ENCODE measurements at regions not wholly inside any gene's neighbourhood (a gene's known extent, or its start where the extent isn't known, plus 50 kb on each side); places are given as distances from the start of the nearest gene placed in this dataset.

DNA sequence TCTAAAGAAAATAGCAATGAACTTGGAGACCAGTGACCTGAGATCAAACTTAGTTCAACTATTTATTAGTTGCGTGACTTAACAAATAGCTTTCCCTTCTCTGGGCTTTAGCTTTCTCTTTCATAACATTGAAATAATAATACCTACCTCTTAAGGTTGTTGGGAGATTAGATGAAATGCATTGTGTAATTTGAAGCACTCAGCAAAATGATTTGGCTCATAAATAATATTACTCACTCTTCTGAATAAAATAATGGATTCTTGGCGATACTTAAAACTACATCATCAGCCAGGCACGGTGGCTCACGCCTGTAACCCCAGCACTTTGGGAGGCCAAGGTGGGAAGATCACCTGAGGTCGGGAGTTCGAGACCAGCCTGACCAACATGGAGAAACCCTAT lies 556.2 kb upstream of the JARID2 start:
- H3K36me3 ChIP-seq: no peaks in the 10 kb centered on the region
- no peaks in the 10 kb centered on the region for H3K27me3 ChIP-seq (ENCODE audit: low read depth)
- H3K4me1 ChIP-seq: no peaks in the 10 kb centered on the region
- no peak overlapping the region for H3K4me3 ChIP-seq
- intact Hi-C loops (cut with micrococcal nuclease): no loop called here
- no peak for DNase-seq
- no peak overlapping the region for H3K27ac ChIP-seq (replicated peaks)
- no peak for TF ChIP-seq CTCF (IDR thresholded peaks at IDR 0.05; ENCODE audit: borderline replicate concordance)
- H3K9me3 ChIP-seq (replicated peaks): no peaks in the 10 kb centered on the region

- no peak overlapping the region for H3K4me3 ChIP-seq
- peaks cover 2% of the 10 kb centered on the region for H3K4me1 ChIP-seq
- H3K27me3 ChIP-seq (ENCODE audit: low read depth): no peaks in the 10 kb centered on the region
- H3K27ac ChIP-seq (replicated peaks): no peak overlapping the region
- no peaks in the 10 kb centered on the region for H3K9me3 ChIP-seq (replicated peaks)
- intact Hi-C loops (cut with micrococcal nuclease): no loop called here
- no peaks in the 10 kb centered on the region for H3K36me3 ChIP-seq
- DNase-seq: no peak
- no peak for TF ChIP-seq CTCF (IDR thresholded peaks at IDR 0.05; ENCODE audit: borderline replicate concordance)
Measured at GRCh38 chr6:14690120-14691056, 555.5 kb upstream of the JARID2 start.

DNA sequence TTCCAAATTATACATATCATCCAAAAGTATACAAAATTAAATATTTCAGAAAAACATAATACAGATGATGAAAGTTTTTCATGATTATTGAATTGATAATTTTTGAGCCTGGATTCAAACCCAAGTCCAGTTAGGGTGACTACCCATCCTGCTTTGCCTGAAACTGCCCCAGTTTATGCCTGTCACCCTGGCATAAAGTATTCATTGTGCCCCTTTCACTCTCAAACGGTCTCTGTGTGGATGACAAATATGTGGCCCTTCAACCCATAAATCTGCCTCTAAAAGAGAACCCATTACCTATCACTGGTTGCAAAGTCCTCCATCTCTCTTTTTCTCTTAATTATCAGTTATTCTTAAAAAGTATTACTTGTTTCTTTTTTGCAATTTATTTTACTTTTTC lies 553.7 kb upstream of the JARID2 start:
- Histone ChIP-seq H3K4me1 (peaks cover 2% of the 10 kb centered on the region), H3K9me3 (replicated peaks) (no peaks in the 10 kb centered on the region), H3K36me3 (no peaks in the 10 kb centered on the region), H3K27ac (replicated peaks) (no peak overlapping the region), H3K4me3 (no peak overlapping the region), H3K27me3 (ENCODE audit: low read depth) (no peaks in the 10 kb centered on the region)
- intact Hi-C loops (cut with micrococcal nuclease): no loop called here
- DNase-seq: no peak
- no peak for TF ChIP-seq CTCF (IDR thresholded peaks at IDR 0.05; ENCODE audit: borderline replicate concordance)

- Histone ChIP-seq H3K27me3 (ENCODE audit: low read depth) (no peaks in the 10 kb centered on the region), H3K4me1 (peaks cover 2% of the 10 kb centered on the region), H3K4me3 (no peak overlapping the region), H3K9me3 (replicated peaks) (no peaks in the 10 kb centered on the region), H3K36me3 (no peaks in the 10 kb centered on the region), H3K27ac (replicated peaks) (no peak overlapping the region)
- TF ChIP-seq CTCF (IDR thresholded peaks at IDR 0.05; ENCODE audit: borderline replicate concordance): no peak
- DNase-seq: no peak
- intact Hi-C loops (cut with micrococcal nuclease): no loop called here
Measured at GRCh38 chr6:14693301-14694192, 552.3 kb upstream of the JARID2 start.

- H3K4me3 ChIP-seq: no peak overlapping the region
- no peaks in the 10 kb centered on the region for H3K9me3 ChIP-seq (replicated peaks)
- intact Hi-C loops (cut with micrococcal nuclease): no loop called here
- no peak for DNase-seq
- peaks cover 2% of the 10 kb centered on the region for H3K4me1 ChIP-seq
- no peaks in the 10 kb centered on the region for H3K27me3 ChIP-seq (ENCODE audit: low read depth)
- no peak overlapping the region for H3K27ac ChIP-seq (replicated peaks)
- TF ChIP-seq CTCF (IDR thresholded peaks at IDR 0.05; ENCODE audit: borderline replicate concordance): no peak
- H3K36me3 ChIP-seq: no peaks in the 10 kb centered on the region
Measured at GRCh38 chr6:14694308-14694707, 551.6 kb upstream of the JARID2 start.
